Endodermal cell (in vitro differentiated cells): ENCODE measurements at regions not wholly inside any gene's neighbourhood (a gene's known extent, or its start where the extent isn't known, plus 50 kb on each side); places are given as distances from the start of the nearest gene placed in this dataset.

Source experiments
- DNase-seq: peaks from one replicate; pipeline ENCODE4 v3.0.0-alpha.2; 2017
- H3K27ac ChIP-seq: 2 replicates; pipeline ENCODE4 v1.5.1; 2013; ENCODE audit warnings: mild to moderate bottlenecking, low read depth, low read length, moderate library complexity
- H3K27me3 ChIP-seq: 2 replicates; pipeline ENCODE4 v1.6.1; 2013; ENCODE audit warnings: mild to moderate bottlenecking, low read length, moderate library complexity; ENCODE audit not compliant: insufficient read depth, control insufficient read depth, poor library complexity, severe bottlenecking
- H3K36me3 ChIP-seq: 2 replicates; pipeline ENCODE4 v1.7.0; 2013; ENCODE audit warnings: mild to moderate bottlenecking, low read length, moderate library complexity; ENCODE audit not compliant: control insufficient read depth, insufficient read depth
- H3K4me1 ChIP-seq: one replicate; pipeline ENCODE4 v1.7.0; 2013; ENCODE audit warnings: low read length; ENCODE audit not compliant: control insufficient read depth, insufficient read depth
- H3K4me3 ChIP-seq: 2 replicates; pipeline ENCODE4 v1.5.1; 2013; ENCODE audit warnings: mild to moderate bottlenecking, low read length, moderate library complexity
- H3K9ac ChIP-seq: 2 replicates; pipeline ENCODE4 v1.6.1; 2013; ENCODE audit warnings: mild to moderate bottlenecking, low read length, moderate library complexity; ENCODE audit not compliant: poor library complexity, severe bottlenecking; ENCODE audit errors: extremely low read depth
- H3K9me3 ChIP-seq: 2 replicates; pipeline ENCODE4 v1.6.1; 2013; ENCODE audit warnings: mild to moderate bottlenecking, low read length, moderate library complexity; ENCODE audit not compliant: control insufficient read depth
- H3K27ac Mint-ChIP-seq: 2 replicates; pipeline ENCODE4 v1.8.0; 2020; ENCODE audit warnings: mixed read lengths
- H3K27me3 Mint-ChIP-seq: 2 replicates; pipeline ENCODE4 v1.8.0; 2021; ENCODE audit warnings: mild to moderate bottlenecking, mixed read lengths; ENCODE audit not compliant: insufficient read depth
- H3K36me3 Mint-ChIP-seq: 2 replicates; pipeline ENCODE4 v1.8.0; 2020; ENCODE audit warnings: low read depth, mixed read lengths
- H3K4me1 Mint-ChIP-seq: 2 replicates; pipeline ENCODE4 v1.8.0; 2020; ENCODE audit warnings: mixed read lengths
- H3K4me3 Mint-ChIP-seq: 2 replicates; pipeline ENCODE4 v1.8.0; 2020; ENCODE audit warnings: mild to moderate bottlenecking, moderate library complexity, mixed read lengths
- H3K9me3 Mint-ChIP-seq: 2 replicates; pipeline ENCODE4 v1.8.0; 2020; ENCODE audit warnings: mild to moderate bottlenecking, mixed read lengths
- CTCF ChIP-seq: fragments of 200-600 bp; sonication (generic); conservative IDR thresholded peaks from 2 replicates; pipeline ENCODE4 v1.5.0; 2021; ENCODE audit warnings: antibody characterized with exemption, mild to moderate bottlenecking
- WGBS, 2 experiments: methylation state at CpG; one replicate each; pipeline versions ENCODE4 v1.1.5 to v1.1.7; 2013; ENCODE audit warnings: missing lambda C conversion rate in 2 of 2, mixed read lengths in 1 of 2; ENCODE audit not compliant: insufficient coverage in 1 of 2, insufficient read length in 1 of 2; 5-methylcytosine and 5-hydroxymethylcytosine counted together

- DNase-seq = peak; percentile 63
- Histone ChIP-seq H3K27ac (no peak overlapping the region), H3K4me1 (no peaks in the 10 kb centered on the region), H3K36me3 (no peaks in the 10 kb centered on the region), H3K4me3 (no peak overlapping the region), H3K9ac (no peak overlapping the region), H3K27me3 (no peaks in the 10 kb centered on the region), H3K9me3 (peaks cover 20% of the 10 kb centered on the region)
- Mint-ChIP-seq H3K4me1 (peaks cover 4% of the 10 kb centered on the region), H3K4me3 (no peak overlapping the region), H3K27ac (no peak overlapping the region), H3K36me3 (no peaks in the 10 kb centered on the region), H3K9me3 (peaks cover 18% of the 10 kb centered on the region), H3K27me3 (no peaks in the 10 kb centered on the region)
- peak; percentile 60 for TF ChIP-seq CTCF
- WGBS, 2 experiments = 79 to 90% methylated on average over 2 of the region's 2 CpGs
These were observed 234.7 kb upstream of the ADGRB3 start for GRCh38 chr6:68400396-68400795.

GRCh38 chr6:68391953-68392352 lies 243.1 kb upstream of the ADGRB3 start:
- Mint-ChIP-seq H3K4me1 (no peaks in the 10 kb centered on the region), H3K27me3 (no peaks in the 10 kb centered on the region), H3K9me3 (peaks cover 5% of the 10 kb centered on the region), H3K27ac (no peak overlapping the region), H3K36me3 (no peaks in the 10 kb centered on the region), H3K4me3 (no peak overlapping the region)
- no peaks in the 10 kb centered on the region for H3K27me3 ChIP-seq
- H3K27ac ChIP-seq = no peak overlapping the region
- DNase-seq = no peak
- H3K9me3 ChIP-seq = peaks cover 8% of the 10 kb centered on the region
- no peaks in the 10 kb centered on the region for H3K4me1 ChIP-seq
- H3K36me3 ChIP-seq = no peaks in the 10 kb centered on the region
- no peak for TF ChIP-seq CTCF
- H3K4me3 ChIP-seq = no peak overlapping the region
- H3K9ac ChIP-seq = no peak overlapping the region

GRCh38 chr6:68372991-68373390 lies 262.1 kb upstream of the ADGRB3 start:
- H3K4me3 ChIP-seq = no peak overlapping the region
- DNase-seq = no peak
- H3K4me3 Mint-ChIP-seq = no peak overlapping the region
- no peak overlapping the region for H3K27ac ChIP-seq
- no peaks in the 10 kb centered on the region for H3K36me3 ChIP-seq
- no peaks in the 10 kb centered on the region for H3K9me3 Mint-ChIP-seq
- H3K27me3 Mint-ChIP-seq = no peaks in the 10 kb centered on the region
- no peaks in the 10 kb centered on the region for H3K27me3 ChIP-seq
- peaks cover 12% of the 10 kb centered on the region for H3K4me1 ChIP-seq
- H3K36me3 Mint-ChIP-seq = no peaks in the 10 kb centered on the region
- no peak overlapping the region for H3K27ac Mint-ChIP-seq
- TF ChIP-seq CTCF = no peak
- H3K9ac ChIP-seq = no peak overlapping the region
- no peaks in the 10 kb centered on the region for H3K9me3 ChIP-seq
- H3K4me1 Mint-ChIP-seq = peaks cover 3% of the 10 kb centered on the region
- WGBS, 2 experiments = 89 to 94% methylated on average over 3 to 5 of the region's 5 CpGs
